OCI-LY1 (cell line): ENCODE measurements at regions not wholly inside any gene's neighbourhood (a gene's known extent, or its start where the extent isn't known, plus 50 kb on each side); places are given as distances from the start of the nearest gene placed in this dataset.

Experiments
- CTCF ChIP-seq: fragments of 200-600 bp; sonication (generic), shearing (Covaris generic); IDR thresholded peaks from 2 replicates; pipeline ENCODE4 v1.5.1; 2017; ENCODE audit warnings: mild to moderate bottlenecking, antibody characterized with exemption, low read length, moderate library complexity, mixed read lengths
- EZH2 ChIP-seq: fragments of 200-600 bp; sonication (generic), shearing (Covaris generic); IDR thresholded peaks from 2 replicates; pipeline ENCODE4 v1.8.0; 2017; ENCODE audit warnings: borderline replicate concordance, mixed run types, mild to moderate bottlenecking, antibody characterized with exemption, low read length, moderate library complexity, mixed read lengths

- TF ChIP-seq CTCF (peak; percentile 56; the same call in 1 of the 2 replicates), EZH2 (no peak)
These were observed 598.6 kb upstream of the PCDH20 start for GRCh38 chr13:62014299-62014698.
